NCI-H1105 (cell line): ENCODE measurements at regions not wholly inside any gene's neighbourhood (a gene's known extent, or its start where the extent isn't known, plus 50 kb on each side); places are given as distances from the start of the nearest gene placed in this dataset.
A peak's percentile ranks its signal among the peaks of the same experiment; 100 is the strongest.

Experiments used
- DNase-seq: peaks from one replicate; lab custom pipeline; 2025; lab: John Stamatoyannopoulos, UW

DNA sequence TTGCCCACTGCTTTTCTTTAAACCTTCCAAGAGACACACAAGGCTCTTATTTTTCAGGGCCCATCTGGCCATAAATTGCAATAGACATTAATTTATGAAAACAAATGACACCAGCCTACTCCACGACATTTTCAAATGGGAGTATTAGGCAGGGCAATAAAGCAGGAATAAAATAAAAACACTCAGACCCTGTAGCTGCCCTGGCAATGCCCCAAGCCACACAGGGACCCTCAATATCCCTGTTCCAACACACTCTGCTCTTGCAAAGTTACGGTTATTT lies 550.8 kb upstream of the TNP1 start:
- DNase-seq, result no peak

GRCh38 chr2:217409949-217410680 lies 550.3 kb upstream of the TNP1 start:
- DNase-seq, result no peak

DNA sequence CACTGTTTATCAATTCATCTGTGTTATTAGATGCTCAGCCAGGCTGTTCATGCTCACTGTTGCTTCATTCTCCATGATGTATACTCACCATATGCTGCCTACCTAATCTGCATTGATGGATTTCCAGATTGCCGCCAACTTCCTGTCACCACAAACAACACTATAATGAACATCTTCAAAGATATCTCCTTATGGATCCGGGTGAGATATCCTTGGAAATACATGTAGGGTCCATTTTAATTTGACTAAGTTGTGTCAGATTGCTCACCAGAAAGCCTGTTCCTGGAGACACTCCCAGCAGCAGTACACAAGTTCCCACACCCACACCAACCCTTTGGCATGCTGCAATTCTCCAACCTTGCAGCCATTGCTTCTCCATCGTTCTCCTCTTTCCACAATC lies 547.5 kb upstream of the TNP1 start:
- no peak for DNase-seq

- DNase-seq, result no peak
These were observed 544.4 kb upstream of the TNP1 start for GRCh38 chr2:217404236-217404760.

DNA sequence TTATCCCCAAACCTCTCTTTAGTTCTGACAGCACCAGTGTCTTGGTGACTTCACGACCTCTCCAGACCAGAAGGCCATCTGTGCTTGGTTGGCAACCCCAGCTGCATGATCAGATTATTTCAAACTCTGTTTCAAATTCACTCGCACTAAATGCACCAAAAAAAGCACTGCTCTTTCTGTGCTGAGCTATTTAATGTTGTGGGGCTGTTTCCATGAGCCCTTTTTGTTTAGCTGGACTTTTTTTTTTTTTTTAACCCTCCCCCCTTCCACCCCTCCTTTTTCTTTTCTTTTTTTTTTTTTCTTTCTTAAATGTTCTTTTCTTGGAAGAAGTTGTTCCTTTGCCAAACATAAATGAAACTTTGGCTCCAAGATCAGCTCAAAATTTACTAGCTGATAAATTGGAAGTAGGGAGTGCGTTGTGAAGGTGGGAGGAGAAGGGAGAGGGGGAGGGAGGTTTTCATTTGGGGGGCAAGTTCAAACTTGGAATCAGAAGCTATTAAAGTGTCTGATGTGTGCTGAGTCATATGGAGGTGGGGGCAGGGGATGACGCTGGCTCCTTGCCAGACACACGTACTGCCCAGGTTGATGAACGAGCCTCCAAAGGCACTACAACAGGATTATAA lies 543.0 kb upstream of the TNP1 start:
- DNase-seq, result peak; percentile 75

- DNase-seq, result no peak
These were observed 542.3 kb upstream of the TNP1 start for GRCh38 chr2:217402144-217402543.

GRCh38 chr2:217399291-217399690 lies 539.4 kb upstream of the TNP1 start:
- no peak for DNase-seq

- no peak for DNase-seq
These were observed 539.0 kb upstream of the TNP1 start for GRCh38 chr2:217398860-217399259.

DNA sequence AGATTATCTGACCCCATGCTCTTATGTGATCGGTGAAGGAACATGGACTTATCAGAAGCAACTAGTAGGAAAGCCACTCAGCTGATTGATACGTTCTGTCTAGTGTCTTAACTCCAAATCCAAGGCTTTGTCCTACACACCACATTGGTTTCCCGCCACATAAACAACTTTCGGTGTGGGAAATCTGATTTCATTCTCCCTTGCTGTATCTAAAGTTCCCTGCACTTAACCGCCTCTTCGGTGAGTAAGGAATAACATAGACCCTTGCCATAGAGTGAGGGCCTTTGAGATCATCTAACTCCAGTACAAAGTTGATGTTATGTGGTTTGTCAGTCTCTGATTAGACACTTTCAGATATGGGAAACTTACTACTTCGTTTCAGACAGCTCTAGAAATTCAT lies 538.2 kb upstream of the TNP1 start:
- DNase-seq, result no peak

- DNase-seq, result no peak
These were observed 536.7 kb upstream of the TNP1 start for GRCh38 chr2:217396586-217396985.

DNA sequence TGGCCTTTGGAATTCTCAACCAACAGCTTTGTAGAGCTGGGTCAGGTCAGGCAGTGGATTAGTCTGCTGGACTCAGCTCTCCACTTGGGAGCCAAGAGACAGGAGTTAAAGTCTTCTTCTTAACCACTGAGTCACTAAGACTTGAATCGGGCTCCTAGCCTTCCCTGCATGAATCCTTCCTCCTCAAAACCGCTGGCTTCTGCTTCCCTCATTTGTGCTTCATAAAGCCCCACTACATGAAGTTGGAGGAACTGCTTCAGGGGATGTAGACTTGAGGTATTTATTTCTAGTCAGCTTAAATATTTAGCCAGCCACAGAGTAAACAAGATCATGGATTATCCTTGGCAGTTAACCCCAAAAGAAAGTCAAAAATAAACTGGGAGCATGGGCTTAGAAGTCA lies 536.3 kb upstream of the TNP1 start:
- no peak for DNase-seq

DNA sequence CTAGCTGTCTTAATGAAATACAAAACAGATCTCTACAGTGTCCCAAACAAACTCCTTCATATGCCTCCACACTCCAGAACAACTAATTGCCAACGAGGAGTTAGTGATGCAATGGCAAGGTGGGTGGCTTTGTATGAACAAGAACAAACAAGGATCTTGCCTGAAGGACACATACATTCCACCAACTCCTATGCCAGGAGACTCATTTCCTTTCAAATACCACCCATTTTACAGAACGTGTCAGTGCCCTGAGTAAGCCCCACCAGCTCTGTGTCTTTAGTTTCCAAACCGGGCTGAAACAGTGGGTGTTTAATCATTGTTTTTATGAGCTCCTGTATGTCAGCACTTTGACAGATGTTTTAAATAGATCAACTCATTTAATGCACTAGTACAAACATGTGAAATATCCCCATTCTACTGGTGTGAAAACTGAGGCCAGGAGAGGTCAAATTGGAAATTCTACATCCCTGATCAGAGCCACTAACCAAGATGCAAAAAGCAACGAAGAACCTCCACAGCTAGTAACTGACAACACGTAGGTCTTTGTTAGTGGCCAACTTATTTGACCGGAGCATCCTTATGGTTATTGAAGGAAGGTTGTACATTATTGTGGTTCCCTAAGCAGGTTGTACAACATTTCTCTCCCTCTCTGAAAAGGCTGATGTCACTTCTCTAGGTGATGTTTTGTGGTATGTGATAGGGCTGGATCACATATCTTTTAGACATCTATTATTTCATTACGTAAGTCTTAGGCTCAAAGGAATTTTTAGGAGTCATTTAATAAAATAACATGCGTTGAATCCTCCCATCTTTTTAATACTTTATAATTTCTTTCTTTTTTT lies 534.9 kb upstream of the TNP1 start:
- DNase-seq, result no peak

DNA sequence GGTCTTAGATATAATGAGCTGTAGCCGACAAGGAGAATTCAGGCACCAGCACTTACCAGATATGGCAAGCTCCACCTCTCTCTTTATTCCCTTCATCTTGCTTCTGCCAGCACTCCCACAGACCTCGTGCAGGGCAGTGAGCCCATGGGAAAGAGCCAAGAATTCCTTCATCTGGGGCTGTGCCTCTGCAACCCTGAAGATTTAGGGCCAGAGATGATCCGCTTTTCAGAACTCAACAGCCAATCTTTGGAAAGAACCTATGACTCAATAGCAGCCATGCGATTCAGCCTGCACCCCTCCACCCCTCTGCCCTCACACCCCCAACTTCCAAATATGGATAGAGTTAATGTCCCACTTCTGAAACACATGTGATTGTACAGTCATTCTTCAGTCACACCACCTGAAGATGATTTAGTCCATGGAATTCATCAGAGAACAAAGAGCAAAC lies 533.7 kb upstream of the TNP1 start:
- DNase-seq, result no peak

- DNase-seq, result no peak
These were observed 533.2 kb upstream of the TNP1 start for GRCh38 chr2:217392930-217393584.

DNA sequence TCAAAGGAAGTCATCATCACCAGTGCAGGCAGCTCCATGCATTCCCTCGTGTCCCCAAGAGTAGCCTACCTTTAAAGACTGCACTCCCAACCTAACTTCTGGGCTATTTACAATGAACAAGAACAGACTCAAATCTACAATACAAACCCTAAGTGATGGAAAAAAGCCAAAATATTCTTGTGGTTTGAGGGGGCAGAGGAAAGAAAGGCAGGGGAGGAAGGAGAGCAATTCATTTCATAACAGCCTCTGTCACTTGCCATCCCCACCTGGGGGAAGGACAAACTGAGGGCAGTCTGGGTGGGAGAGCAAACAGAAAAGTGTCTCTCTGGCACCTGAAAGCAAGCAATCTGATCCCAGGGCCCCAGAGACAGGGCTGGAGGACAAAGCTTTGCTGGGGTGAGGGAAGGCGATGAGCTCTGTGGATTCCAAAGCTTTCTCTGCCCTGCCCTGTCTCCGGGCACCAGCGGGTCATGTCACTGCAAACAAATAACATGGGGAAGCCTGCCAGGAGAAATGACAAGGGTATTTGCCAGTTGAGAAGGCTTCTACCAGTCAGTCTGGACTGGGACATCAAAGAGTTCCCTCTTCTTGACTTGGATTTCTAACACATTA lies 528.0 kb upstream of the TNP1 start:
- DNase-seq, result no peak

DNA sequence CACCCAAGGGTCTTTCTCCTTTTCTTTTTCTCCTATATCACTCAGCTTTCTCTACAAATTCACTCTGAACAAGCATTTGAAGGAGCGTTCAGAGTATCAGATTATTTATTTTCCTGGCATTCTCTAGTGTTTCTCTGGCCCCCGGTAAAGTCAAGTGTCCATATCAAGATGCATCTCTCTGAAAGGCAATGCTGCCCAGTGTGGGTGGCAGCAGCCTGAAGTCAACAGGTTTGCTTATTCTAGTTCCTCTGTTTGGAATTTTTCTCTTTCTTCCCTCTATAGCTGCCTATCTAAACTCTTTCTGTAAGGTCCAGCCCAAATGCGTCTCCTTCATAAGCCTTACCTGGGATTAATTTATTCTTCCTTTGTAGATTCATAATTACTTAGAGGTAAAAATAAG lies 526.2 kb upstream of the TNP1 start:
- DNase-seq, result no peak

- DNase-seq, result no peak
These were observed 523.8 kb upstream of the TNP1 start for GRCh38 chr2:217383620-217384019.

- DNase-seq, result no peak
These were observed 522.9 kb upstream of the TNP1 start for GRCh38 chr2:217382794-217383193.

GRCh38 chr2:217379807-217380206 lies 519.9 kb upstream of the TNP1 start:
- no peak for DNase-seq

DNA sequence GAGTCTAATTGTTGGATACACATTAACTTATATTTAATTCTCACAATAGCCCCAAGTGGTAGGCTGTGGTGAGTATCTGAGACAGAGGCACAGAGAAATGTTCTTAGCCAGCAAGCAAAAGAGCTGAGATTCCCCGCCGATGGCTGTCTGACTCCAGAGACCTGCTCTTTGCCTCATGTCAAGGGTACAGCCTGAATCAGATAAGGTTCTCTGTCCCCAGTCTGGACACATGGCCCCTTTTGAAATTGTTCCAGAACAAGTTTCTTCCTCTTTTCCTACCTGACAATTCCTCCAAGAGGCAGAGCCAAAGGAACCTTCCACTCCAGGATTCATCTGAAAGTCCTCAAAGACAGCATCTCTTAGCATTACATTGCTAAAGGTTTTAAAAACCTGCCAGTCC lies 512.9 kb upstream of the TNP1 start:
- no peak for DNase-seq

DNA sequence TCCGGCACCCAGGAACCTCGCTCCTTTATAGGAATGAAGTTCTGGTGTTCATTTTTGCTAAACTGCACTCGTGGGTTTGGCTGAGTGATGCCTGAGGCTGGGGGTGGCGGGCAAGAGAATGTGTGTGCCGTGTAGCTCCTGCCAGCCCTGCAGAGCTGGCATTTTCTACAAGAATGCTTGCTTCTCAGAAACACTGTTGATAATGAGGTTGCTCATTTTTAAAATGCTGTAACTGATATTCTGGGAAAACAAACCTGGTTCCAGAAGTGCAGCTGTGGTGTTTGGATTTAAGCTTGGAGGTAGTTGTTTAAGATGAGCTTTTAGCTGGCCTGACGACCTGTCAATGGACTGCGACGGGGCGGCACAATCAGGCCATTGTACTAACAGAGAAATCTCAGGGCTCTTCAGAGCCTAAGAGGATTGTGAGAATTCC lies 511.9 kb upstream of the TNP1 start:
- no peak for DNase-seq

GRCh38 chr2:217370391-217370790 lies 510.5 kb upstream of the TNP1 start:
- no peak for DNase-seq
